ENCODE measurements at regions not wholly inside any gene's neighbourhood (a gene's known extent, or its start where the extent isn't known, plus 50 kb on each side); places are given as distances from the start of the nearest gene placed in this dataset.
"Not testable (repeated sequence)": the region's sequence is repeated elsewhere in the genome, so short reads cannot be mapped to it uniquely, and the experiment has no call there.

DNA sequence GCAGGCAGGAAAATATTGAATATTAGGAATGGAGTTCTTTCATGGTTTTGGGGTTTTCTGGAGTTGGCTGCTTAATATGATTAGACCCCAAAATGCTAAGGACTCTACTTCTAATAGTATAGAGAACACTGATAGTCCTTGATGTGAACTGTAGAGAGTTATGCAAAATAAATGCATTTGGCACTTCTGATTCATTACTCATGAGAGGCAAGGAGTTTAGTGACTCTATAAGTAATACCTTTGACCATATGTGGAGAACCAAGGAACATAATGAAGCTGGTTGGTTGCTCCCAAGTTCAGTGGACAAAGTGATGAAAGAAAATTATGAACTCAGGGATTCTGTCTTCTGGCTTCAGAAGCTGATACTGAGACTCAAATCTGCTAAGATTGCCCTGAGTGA, 83.9 kb upstream of the RANBP6 start:
- not testable (repeated sequence) for H3K4me2 ChIP-seq (ENCODE audit: low read length); H2AFZ ChIP-seq (ENCODE audit: low read depth, low read length); H3K27ac ChIP-seq (ENCODE audit: low read length); H3K79me2 ChIP-seq (replicated peaks; ENCODE audit: insufficient read depth, low read length); H3K9me3 ChIP-seq (ENCODE audit: low read length); H3K36me3 ChIP-seq (ENCODE audit: insufficient read depth, low read length); H3K9ac ChIP-seq (ENCODE audit: low read length); H3K9me2 ChIP-seq (ENCODE audit: insufficient read depth, low read length); H3K27me3 ChIP-seq (ENCODE audit: insufficient read depth, low read depth, low read length); H4K20me1 ChIP-seq (ENCODE audit: insufficient read depth); H3K4me3 ChIP-seq (ENCODE audit: low read length); H3F3A ChIP-seq (ENCODE audit: insufficient read depth, low read length, poor library complexity, severe bottlenecking)

GRCh38 chr9:6098431-6098830, 83.0 kb upstream of the RANBP6 start:
- H3K36me3 ChIP-seq (ENCODE audit: insufficient read depth, low read length): no peaks in the 10 kb centered on the region
- H3F3A ChIP-seq (ENCODE audit: insufficient read depth, low read length, poor library complexity, severe bottlenecking): no peaks in the 10 kb centered on the region
- H3K9ac ChIP-seq (ENCODE audit: low read length): no peak overlapping the region
- no peaks in the 10 kb centered on the region for H4K20me1 ChIP-seq (ENCODE audit: insufficient read depth)
- no peaks in the 10 kb centered on the region for H3K27me3 ChIP-seq (ENCODE audit: insufficient read depth, low read depth, low read length)
- no peaks in the 10 kb centered on the region for H3K79me2 ChIP-seq (replicated peaks; ENCODE audit: insufficient read depth, low read length)
- TF ChIP-seq, protein P1, sequence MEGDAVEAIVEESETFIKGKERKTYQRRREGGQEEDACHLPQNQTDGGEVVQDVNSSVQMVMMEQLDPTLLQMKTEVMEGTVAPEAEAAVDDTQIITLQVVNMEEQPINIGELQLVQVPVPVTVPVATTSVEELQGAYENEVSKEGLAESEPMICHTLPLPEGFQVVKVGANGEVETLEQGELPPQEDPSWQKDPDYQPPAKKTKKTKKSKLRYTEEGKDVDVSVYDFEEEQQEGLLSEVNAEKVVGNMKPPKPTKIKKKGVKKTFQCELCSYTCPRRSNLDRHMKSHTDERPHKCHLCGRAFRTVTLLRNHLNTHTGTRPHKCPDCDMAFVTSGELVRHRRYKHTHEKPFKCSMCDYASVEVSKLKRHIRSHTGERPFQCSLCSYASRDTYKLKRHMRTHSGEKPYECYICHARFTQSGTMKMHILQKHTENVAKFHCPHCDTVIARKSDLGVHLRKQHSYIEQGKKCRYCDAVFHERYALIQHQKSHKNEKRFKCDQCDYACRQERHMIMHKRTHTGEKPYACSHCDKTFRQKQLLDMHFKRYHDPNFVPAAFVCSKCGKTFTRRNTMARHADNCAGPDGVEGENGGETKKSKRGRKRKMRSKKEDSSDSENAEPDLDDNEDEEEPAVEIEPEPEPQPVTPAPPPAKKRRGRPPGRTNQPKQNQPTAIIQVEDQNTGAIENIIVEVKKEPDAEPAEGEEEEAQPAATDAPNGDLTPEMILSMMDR (IDR thresholded peaks at IDR 0.05; ENCODE audit: poor library complexity, severe bottlenecking): no peak
- TF ChIP-seq MXI1 (conservative IDR thresholded peaks at IDR 0.05; ENCODE audit: poor library complexity, severe bottlenecking): no peak
- TF ChIP-seq, protein P2, sequence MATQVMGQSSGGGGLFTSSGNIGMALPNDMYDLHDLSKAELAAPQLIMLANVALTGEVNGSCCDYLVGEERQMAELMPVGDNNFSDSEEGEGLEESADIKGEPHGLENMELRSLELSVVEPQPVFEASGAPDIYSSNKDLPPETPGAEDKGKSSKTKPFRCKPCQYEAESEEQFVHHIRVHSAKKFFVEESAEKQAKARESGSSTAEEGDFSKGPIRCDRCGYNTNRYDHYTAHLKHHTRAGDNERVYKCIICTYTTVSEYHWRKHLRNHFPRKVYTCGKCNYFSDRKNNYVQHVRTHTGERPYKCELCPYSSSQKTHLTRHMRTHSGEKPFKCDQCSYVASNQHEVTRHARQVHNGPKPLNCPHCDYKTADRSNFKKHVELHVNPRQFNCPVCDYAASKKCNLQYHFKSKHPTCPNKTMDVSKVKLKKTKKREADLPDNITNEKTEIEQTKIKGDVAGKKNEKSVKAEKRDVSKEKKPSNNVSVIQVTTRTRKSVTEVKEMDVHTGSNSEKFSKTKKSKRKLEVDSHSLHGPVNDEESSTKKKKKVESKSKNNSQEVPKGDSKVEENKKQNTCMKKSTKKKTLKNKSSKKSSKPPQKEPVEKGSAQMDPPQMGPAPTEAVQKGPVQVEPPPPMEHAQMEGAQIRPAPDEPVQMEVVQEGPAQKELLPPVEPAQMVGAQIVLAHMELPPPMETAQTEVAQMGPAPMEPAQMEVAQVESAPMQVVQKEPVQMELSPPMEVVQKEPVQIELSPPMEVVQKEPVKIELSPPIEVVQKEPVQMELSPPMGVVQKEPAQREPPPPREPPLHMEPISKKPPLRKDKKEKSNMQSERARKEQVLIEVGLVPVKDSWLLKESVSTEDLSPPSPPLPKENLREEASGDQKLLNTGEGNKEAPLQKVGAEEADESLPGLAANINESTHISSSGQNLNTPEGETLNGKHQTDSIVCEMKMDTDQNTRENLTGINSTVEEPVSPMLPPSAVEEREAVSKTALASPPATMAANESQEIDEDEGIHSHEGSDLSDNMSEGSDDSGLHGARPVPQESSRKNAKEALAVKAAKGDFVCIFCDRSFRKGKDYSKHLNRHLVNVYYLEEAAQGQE (IDR thresholded peaks at IDR 0.05; ENCODE audit: borderline replicate concordance): no peak
- no peak for TF ChIP-seq EZH2 (IDR thresholded peaks at IDR 0.05; ENCODE audit: borderline replicate concordance, insufficient read depth, low read length, poor library complexity, severe bottlenecking)
- TF ChIP-seq POLR2AphosphoS5 (IDR thresholded peaks at IDR 0.05): no peak
- no peak for TF ChIP-seq RAD21 (conservative IDR thresholded peaks at IDR 0.05)
- TF ChIP-seq SMC3 (conservative IDR thresholded peaks at IDR 0.05; ENCODE audit: poor library complexity): no peak
- TF ChIP-seq TAF1 (IDR thresholded peaks at IDR 0.05; ENCODE audit: low read depth): no peak
- no peak for TF ChIP-seq EP300 (conservative IDR thresholded peaks at IDR 0.05; ENCODE audit: poor library complexity, severe bottlenecking)
- H3K27ac ChIP-seq (ENCODE audit: low read length): no peak overlapping the region
- H3K9me3 ChIP-seq (ENCODE audit: low read length): no peaks in the 10 kb centered on the region
- H3K4me2 ChIP-seq (ENCODE audit: low read length): no peak overlapping the region
- no peak overlapping the region for H2AFZ ChIP-seq (ENCODE audit: low read depth, low read length)
- H3K9me2 ChIP-seq (ENCODE audit: insufficient read depth, low read length): no peaks in the 10 kb centered on the region
- H3K4me3 ChIP-seq (ENCODE audit: low read length): no peak overlapping the region

- H3K79me2 ChIP-seq (replicated peaks; ENCODE audit: insufficient read depth, low read length): no peaks in the 10 kb centered on the region
- H2AFZ ChIP-seq (ENCODE audit: low read depth, low read length): no peak overlapping the region
- no peak overlapping the region for H3K9ac ChIP-seq (ENCODE audit: low read length)
- H3K27me3 ChIP-seq (ENCODE audit: insufficient read depth, low read depth, low read length): no peaks in the 10 kb centered on the region
- H3K9me3 ChIP-seq (ENCODE audit: low read length): no peaks in the 10 kb centered on the region
- no peaks in the 10 kb centered on the region for H3F3A ChIP-seq (ENCODE audit: insufficient read depth, low read length, poor library complexity, severe bottlenecking)
- H3K36me3 ChIP-seq (ENCODE audit: insufficient read depth, low read length): no peaks in the 10 kb centered on the region
- H3K4me2 ChIP-seq (ENCODE audit: low read length): no peak overlapping the region
- no peaks in the 10 kb centered on the region for H4K20me1 ChIP-seq (ENCODE audit: insufficient read depth)
- H3K9me2 ChIP-seq (ENCODE audit: insufficient read depth, low read length): no peaks in the 10 kb centered on the region
- H3K27ac ChIP-seq (ENCODE audit: low read length): no peak overlapping the region
- no peak for TF ChIP-seq SMC3 (conservative IDR thresholded peaks at IDR 0.05; ENCODE audit: poor library complexity)
- TF ChIP-seq RAD21 (conservative IDR thresholded peaks at IDR 0.05): no peak
- TF ChIP-seq POLR2AphosphoS5 (IDR thresholded peaks at IDR 0.05): no peak
- no peak for TF ChIP-seq MXI1 (conservative IDR thresholded peaks at IDR 0.05; ENCODE audit: poor library complexity, severe bottlenecking)
- TF ChIP-seq, protein P1 (IDR thresholded peaks at IDR 0.05; ENCODE audit: poor library complexity, severe bottlenecking): no peak
- no peak for TF ChIP-seq EP300 (conservative IDR thresholded peaks at IDR 0.05; ENCODE audit: poor library complexity, severe bottlenecking)
- TF ChIP-seq TAF1 (IDR thresholded peaks at IDR 0.05; ENCODE audit: low read depth): no peak
- TF ChIP-seq, protein P2 (IDR thresholded peaks at IDR 0.05; ENCODE audit: borderline replicate concordance): no peak
- TF ChIP-seq EZH2 (IDR thresholded peaks at IDR 0.05; ENCODE audit: borderline replicate concordance, insufficient read depth, low read length, poor library complexity, severe bottlenecking): no peak
- no peak overlapping the region for H3K4me3 ChIP-seq (ENCODE audit: low read length)
Measured at GRCh38 chr9:6096821-6097220, 81.4 kb upstream of the RANBP6 start.
